ENCODE measurements at regions not wholly inside any gene's neighbourhood (a gene's known extent, or its start where the extent isn't known, plus 50 kb on each side); places are given as distances from the start of the nearest gene placed in this dataset.

DNA sequence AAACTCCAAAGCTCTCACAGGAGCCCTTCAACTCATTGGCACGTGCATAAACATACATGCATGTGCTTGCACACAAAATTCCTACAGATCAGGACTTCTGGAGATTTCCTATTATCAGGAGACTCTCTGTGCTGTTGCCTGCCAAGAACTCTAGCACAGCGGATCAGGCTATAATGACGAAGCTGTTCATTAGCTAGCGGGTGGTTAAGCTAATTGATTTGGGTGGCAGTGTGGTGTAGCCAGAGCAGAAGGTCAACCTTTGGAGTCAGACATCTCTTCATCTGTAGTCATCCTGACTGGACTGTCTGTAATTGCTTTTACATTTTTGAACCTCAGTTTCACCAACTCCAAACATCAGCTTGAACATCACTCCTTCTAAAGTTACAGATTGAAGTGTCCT lies 69.0 kb downstream of the KIF2B start:
- no peak for DNase-seq

DNA sequence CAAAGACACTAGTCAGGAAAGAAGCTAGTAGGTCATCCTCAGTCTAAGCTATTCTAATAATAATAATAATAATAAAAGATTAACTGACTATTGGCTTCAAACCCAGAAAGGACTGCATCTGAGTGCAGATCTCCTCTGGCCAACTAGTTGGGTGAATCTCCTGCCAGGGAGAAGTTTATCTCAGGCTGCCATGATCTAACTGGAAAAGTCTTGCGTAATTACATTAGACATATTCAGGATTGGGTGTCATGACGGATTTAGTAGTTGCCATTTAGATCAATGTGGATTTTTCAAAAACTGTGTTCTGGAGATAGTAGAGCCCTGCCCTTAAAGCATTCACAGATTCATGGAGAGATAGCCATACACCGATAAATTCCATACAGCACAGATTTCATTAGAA lies 69.5 kb downstream of the KIF2B start:
- no peak for DNase-seq

DNA sequence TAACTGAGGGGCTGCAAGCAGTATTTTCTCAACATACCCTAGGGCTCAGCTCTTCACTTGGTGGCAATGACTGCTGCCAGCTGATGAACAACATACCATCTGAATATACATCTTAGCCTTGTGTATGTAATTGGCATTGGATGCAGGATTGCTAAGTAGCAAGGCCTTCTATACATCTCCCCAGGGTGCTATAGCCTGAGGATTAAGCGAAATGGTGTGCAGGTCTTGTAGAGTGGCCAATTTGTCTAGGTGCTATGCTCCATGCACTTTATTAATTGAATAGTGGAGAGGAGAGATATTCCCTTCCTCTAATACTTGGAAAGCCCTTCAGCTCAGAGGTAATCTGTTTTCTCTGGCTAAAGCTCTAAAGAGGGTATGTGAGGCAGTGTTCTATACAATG lies 71.9 kb downstream of the KIF2B start:
- no peak for DNase-seq

DNA sequence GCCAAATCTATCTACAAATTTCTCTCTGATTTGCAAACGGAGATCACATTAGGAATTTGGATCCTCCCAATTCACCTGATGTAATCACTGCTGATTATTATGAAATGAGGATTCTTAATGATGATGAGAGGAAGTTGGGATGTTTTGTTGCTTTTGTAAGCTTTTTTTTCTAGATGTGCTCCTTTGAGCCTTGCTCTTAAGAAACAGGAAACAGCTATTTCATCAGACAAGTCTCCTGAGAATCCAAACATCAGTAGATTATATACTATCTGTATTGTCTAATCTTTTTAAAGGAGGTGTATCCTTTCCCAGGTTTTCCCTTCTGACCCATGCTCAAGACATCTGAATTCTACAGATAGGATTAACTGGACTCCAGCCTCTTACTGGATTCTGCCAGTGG lies 73.3 kb downstream of the KIF2B start:
- no peak for DNase-seq

DNA sequence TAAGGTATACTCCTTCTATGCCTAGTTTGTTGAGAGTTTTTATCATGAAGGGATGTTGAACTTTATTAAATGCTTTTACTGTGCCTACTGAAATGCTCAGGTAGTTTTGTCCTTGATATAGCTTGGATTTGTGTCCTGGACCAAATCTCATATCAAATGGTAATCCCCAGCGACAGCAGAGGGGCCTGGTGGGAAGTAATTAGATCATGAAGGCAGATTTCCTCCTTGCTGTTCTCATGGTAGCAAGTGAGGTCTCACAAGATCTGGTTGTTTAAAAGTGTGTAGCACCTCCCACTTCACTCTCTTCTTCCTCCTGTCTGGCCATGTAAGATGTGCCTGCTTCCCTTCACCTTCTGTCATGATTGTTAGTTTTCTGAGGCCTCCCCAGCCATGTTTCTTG lies 78.2 kb downstream of the KIF2B start:
- no peak for DNase-seq

DNA sequence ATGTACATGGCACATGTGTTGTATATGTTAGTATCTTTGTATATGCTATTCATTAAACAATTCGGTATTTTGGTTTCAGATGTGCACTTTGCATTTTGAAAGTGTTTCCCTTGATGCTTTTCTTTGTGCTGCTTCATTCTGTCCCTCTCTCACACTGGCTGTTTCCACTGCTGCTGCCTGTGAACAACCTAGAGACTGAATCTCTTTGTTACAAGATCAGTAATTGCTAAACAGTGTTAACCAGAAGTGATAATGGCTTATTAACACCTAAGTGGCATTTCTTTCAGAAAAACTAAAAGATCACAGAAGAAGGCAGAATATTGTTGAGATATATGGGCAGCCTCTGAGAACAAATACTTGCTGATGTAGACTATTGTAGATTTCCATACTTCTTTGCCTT lies 84.7 kb downstream of the KIF2B start:
- DNase-seq = no peak

DNA sequence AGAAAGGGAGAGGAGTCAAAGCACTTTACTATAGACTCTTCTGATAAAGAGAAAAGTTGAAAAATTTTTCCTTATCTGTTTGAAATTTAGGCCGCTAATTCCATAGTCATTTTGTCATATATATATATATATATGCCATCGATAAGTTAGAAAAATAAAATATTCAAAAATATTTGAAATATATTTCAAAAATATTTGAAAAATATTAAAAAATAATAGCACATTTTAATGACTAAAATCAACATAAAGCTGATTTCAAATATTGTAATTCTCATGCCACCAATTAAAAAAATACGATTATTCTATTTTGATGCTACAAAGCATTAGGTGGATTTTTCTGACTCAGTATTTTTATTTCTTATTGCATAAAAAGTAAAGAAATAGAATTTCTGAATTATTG lies 87.1 kb downstream of the KIF2B start:
- DNase-seq = no peak

DNA sequence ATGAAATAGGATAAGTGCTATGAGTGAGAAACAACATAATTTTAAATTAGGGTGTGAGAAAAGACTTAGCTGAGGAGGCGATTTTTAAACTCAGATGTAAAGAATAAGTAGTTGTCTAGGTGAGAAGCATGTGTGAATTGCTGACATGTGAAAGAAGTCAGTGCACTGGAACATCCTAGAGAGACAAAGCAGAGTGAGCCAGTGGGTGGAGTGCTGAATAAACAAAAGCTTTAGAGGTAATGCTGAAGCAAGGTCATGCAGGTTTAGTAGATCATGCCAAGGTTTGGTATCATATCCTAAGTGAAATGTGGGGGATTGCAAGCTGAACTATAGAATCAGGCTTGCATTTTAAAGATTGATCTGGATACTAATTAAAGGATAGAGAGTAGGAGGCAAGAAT lies 89.4 kb downstream of the KIF2B start:
- no peak for DNase-seq

DNA sequence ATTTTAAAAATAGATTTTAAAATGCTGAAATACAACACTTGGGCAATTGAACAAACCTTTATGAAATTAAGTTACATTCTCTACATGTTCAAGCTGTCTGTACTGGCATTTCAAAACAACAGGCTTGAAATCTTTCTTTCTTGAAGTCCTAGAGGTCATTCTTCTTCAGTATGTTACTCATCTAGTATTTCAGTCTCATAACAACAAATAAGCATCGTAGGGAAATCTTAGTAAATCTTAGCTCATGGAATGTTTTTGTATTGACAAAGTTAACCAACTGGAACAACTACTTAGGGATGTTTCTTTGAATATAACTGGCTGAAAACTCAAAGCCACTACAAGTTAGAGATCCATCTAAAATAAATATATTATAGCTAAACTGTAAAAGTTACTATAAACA lies 96.6 kb downstream of the KIF2B start:
- DNase-seq = no peak

DNA sequence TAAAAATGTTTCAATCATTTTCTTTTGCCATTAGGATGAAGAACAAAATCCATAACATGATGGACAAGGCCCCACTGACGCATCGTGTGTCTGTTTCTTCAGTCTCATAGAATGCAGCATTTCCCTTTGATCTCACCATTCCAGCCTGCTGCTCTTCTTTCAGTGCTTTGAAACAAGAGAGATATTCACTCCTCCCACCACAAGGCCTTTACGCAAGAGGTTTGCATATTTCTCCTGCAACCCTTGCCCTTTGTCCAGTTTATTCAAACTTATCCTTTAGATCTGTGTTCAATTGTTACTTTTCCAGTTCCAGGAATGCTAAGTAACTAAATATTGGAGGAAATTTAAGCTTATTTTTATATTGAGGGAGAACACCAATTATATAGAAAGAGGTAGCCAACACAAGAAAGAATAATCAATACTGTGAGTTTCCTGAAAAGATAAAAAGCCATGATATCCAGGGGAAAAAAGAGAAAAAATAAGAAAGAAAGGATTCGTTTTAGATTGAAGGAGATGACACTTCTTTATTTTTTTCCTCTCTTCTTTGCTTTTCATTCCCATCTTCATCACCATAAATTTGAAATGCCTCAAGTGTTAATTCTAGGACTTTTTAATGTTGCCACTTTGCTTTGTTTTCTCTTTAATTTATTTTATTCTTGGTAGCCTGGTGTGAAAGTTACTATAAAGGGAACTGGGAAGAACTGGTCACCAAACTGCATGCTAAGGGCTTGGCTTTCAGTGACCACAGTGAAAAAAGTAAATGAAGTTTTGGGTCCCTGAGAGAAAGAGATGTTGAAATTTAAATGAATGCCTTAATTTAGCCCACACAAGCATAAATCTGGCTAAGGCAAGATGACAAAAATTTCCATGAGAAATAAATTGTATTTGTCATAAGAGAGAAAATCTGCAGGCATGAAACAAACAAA lies 102.1 kb downstream of the KIF2B start:
- DNase-seq = no peak

DNA sequence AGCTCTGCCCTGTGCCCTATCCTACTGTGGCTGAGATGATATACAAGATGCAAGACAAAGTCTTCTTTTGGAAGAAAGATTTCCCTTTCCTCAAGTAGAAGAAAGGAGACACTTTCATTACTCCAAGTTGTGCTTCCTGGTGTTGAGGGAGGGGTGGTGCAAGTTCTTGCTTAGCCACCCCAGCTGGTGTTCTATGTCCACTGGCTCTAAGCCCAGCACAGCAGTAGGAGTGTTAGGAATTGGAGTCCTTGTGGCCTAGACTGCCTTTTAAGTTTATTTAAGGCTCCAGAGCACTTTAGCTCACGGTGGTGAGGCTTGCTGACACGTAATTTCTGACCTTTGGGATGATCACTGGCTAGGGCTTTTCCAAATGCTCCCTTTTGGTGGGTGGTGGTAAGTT lies 109.7 kb downstream of the KIF2B start:
- DNase-seq = no peak

DNA sequence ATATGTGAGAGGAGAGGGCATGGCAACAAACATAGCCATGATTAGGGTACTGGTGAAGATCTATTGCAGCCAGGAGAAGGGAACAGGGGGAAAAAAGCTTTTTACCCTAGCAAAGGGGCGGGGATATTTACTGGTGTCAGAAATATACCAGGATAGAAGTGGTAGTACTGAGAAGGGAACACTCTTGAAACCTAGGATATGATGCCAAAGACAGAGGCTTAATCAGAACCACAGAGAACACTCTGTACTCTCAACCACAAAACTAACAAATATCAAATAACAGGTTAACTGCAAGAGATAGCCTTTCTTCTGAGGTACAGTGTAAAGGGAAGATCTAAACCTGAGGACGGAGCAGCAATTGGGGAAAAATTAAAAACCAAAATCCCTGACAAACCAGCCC lies 112.2 kb downstream of the KIF2B start:
- DNase-seq = no peak

DNA sequence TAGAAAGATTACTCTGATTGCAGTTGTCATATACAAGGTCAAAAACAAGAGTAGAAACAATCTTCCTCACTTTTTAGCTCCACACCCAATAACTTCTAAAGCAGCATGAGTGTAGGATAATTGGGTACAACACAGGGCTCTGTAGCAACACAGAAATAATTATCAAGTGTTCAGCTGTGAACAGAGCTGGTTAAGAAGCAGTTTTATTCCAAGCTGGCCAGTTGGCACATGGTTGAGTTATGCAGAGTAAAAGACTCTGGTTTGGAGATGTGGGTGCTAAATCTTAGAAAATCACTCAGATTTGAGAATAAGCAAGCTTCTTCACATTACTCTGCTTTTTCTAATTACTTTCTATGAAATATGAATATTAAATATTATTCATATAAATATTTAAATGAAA lies 118.5 kb downstream of the KIF2B start:
- DNase-seq = no peak

DNA sequence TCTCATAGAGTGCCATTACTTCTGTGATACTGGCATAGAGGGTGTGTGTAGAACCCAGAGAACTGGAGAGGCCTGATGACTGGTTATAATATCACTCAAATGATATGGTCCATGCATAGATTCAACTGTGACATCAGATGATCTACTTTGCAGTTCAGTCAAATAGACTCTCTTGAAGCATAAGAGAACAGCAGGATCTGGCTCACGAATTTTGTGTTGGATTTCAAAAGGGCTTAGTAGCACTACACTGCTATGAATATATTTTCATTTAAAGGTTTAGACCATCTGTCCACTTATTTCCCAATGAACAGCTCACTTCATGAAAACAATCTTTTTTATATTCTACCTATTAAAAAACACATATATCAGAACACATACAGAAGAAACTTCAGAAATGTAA lies 119.7 kb downstream of the KIF2B start:
- DNase-seq = no peak

DNA sequence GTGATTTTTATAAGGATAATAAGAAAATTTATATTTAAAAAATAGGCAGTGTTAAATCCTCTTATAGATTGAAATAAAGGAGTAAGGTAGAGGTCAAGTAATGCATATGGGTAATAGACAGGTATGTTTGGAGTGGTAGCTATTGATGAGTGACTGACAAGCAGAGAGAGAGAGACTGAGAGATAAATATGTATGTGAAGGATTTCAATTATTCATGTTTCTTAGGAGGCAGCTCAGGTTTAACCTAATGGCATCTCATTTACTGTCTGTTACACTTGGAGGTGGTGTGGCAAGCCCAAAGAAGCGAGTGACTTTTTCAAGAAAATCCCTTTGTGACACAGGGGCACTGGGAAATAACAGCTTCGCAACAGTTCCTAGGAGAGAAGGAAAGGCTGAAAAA lies 120.2 kb downstream of the KIF2B start:
- no peak for DNase-seq

DNA sequence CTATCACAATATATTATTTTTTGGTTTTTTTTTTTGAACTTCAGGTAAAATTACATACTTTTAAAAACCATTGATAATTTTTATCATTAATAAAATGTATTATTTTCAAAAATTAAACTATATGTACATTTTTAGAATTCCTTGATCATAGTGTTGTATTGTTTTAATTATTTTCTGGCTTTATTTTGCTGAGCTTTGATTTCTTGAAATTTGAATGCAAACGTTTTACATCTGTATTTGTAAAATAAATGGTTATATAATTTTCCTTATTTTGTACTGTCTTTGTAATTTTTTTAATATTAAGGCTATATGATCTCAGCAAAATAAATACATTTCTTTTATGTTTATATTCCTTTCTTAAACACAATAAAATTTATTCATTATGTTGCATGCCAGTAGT lies 125.6 kb downstream of the KIF2B start:
- no peak for DNase-seq

DNA sequence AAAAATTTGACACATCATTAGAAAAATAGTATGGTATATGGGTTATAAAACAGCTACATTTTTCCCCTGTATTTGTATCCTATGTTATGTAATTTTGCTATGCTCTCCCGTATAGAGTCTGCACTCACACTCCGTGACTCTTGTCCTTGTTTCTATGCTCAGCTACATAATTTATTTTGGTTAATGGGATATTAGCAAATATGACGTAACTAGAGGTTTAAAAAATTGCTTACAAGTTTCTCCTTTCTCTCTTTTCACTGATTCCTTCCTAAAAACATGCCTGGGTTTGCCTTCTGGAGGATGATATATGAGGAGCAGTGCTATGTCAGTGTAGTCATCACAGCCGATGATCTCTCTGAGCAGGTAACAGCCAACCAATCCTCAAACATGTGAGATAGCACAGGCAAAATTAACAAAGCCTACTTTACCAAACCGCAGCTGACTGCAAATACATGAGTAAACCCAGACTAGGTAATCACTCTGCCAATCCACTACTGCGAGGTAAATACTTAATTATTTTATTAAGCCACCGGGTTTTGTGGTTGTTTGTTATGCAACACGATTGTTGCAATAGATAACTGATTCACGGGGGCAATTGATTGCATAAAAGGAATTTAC lies 126.9 kb downstream of the KIF2B start:
- DNase-seq = no peak

DNA sequence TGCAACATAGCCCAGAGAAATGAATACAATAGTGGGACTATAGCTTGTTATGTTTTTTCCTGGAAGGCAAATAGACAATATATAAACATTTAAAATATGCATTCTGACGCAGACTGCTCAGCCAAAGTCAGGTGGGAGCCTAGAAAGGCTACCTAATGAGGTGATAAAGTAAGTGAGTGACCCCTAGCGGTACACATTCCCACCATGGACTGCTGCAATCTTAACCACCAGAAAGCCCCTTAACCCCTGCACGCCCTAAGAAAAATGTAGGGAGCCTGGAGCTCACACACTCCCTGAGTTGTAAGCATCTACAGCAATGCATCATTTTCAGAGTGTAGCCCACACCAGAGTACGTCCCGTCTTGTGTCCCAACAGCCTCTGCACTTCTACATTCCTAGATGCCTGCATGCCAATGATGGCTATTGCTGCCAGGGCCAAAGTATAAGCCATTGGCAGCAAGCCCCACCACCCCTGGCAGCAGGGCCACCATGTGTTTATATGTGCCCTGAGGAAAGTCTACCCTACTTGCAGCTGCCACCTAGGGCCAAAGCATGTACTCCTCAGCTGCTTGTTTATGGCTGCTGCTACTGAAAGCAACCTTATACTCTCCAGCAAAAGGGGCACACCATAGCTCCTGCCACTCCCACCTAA lies 127.6 kb downstream of the KIF2B start:
- DNase-seq = no peak

DNA sequence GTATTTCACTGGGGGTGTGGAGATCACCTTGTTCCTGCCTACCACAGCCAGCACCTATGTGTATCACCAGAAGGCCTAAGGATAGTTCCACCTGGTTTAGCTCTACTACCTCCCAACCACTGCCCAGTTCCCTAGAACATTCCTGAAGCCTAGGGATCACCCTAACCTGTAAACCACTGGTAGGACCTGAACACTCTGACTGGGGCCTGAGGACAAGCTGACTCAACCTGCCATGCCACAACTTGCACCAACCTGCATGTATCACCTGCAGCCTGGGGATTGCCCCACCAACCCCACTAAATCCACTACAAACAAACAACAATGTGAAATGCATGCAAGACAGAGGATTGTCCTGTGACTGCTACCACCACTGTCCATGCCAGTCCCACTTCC lies 128.1 kb downstream of the KIF2B start:
- DNase-seq = no peak

DNA sequence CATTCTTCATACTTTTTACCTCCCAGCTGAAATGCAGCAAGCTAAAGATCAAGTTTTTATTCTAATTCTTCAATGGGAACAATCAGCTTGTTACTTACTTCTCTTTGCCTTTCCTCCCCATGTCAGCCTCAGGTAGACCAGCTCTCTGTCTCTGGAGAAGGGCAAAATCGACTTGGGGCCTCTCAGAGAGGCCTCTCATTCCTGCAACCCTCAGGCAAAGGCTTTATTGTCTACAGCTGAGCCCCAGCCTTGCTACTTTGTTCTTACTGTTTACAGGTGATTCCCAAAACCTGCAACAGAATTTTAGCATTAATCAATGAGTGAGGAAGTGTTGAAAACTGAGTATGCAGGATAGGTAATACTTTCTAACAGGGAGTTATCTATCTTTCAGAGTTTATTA lies 148.6 kb downstream of the KIF2B start:
- no peak for DNase-seq

DNA sequence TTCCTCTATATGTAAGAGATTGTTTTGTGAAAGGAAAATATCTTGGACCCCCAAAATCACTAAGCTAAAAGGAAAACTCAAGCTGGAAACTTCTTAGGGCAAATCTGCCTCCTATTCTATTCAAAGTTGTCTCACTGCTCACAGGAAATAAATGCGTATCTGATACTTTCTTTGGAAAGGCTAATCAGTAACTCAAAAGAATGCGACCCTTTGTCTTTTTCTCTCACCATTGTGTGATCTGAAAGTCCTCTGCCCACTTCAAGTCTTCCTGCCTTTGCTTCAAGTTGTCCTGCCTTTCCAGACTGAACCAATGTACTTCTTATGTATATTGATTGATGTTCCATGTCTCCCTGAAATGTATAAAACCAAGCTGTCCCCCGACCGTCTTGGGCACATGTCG lies 157.3 kb downstream of the KIF2B start:
- DNase-seq = no peak

DNA sequence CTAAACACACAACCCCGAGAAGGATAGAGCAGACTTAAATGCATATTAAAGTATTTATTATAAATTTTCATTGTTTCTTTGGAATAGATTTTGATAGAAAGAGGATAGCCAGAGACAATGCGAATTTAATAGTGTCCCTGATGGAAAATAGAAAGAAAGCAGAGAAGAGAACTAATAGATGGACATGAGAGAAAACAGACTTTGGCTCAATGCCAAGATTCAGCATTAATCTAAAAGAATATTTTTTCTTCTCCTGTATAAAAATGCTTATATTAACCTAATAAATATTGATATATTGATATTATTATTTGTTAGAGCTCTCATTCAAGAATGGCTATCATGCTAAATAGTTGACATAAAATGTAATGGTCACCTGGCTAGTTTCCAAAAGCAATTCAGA lies 173.4 kb downstream of the KIF2B start:
- DNase-seq = no peak

DNA sequence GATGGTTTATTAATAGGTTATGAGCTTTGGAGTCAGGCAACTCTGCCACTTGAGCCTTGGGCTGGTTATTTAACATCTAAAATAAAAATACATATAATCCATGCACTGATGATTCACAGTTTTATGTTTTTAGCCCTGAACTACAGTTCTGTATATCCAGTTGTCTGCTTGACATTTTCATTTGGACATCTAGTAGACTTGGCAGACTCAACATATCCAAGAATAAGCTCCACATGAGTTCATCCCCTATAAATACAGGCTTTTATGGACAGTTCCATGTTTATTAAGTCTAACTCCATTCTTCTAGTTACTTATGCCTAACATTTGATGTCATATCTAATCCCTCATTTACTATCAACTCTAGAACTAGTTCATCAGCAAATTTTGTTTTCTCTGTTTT lies 174.2 kb downstream of the KIF2B start:
- DNase-seq = no peak

DNA sequence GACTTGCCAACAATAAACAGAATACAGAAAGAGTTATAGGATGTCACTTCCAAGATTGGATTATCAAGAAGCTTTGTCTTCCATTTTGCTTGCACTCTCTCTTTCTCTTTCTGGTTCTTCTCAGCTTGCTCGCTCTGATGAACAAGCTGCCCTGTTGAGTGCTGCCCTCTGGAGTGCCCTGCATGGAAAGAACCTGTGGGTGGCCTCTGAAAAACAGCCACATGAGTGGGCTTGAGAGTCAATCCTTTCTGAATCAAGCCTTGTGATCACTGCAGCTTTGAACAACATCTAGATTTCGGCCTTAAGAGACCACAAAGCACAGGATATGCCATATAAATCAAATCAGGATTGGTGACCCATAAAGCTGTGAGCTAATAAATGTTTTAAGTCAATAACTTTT lies 185.1 kb downstream of the KIF2B start:
- DNase-seq = no peak
